GM19238 (cell line): ENCODE measurements at regions not wholly inside any gene's neighbourhood (a gene's known extent, or its start where the extent isn't known, plus 50 kb on each side); places are given as distances from the start of the nearest gene placed in this dataset.

Experiments
- DNase-seq: peaks from one replicate; pipeline ENCODE4 v3.0.0; 2011; ENCODE audit warnings: low spot score; ENCODE audit not compliant: insufficient read length

DNA sequence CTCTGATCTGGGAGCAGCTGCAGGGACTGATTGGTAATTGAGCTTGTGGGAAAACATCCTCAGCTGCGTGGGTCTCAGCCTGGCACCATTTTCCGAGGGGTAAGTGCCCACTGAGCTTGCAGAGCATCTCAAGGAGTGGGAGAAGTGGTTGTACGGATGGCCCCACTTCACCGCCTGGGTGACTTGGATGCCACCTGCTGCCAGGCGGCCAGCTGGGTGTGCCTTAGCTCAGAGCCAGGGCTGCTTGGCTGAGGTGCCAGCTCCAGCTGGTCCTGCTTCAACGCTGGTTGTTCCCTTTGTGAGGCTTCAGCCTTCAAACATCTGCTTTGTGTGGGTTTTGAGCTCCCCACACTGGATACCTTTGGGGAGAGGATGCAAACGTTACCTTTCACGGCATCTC, 482.7 kb upstream of the EEF2KMT start:
- no peak for DNase-seq

DNA sequence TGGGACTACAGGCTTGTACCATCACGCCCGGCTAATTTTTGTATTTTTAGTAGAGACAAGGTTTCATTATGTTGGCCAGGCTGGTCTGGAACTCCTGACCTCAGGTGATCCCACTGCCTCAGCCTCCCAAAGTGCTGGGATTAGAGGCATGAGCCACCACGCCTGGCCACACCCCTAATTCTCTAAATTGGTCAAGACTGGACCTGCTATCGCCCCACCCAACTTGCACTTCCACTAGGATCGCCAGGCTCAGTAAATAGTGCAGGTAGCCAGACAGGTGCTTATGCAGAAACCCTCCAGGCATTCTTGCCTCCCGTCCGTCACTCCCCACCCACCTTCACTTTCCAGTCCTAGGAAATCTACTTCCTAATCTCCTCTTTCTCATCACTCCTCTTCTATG, 481.4 kb upstream of the EEF2KMT start:
- DNase-seq, result no peak

DNA sequence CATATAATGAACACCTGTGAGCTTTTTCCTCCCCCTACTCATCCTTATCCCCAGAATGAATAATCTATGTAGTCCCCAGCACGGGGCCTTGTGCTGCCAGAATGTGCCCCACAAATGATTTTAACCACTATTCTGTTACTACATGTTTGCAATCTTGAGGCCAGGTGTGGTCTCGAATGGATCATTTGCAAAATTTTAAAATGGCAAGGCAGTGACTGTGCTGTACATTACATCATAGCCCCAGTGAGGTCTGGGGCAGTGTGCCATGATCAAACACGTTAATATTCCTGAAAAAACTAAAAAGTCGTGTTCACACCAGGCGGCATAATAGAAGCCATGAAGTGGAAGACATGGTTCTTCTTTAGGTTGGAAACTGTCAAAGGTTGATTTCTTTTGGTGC, 479.9 kb upstream of the EEF2KMT start:
- DNase-seq, result no peak

DNA sequence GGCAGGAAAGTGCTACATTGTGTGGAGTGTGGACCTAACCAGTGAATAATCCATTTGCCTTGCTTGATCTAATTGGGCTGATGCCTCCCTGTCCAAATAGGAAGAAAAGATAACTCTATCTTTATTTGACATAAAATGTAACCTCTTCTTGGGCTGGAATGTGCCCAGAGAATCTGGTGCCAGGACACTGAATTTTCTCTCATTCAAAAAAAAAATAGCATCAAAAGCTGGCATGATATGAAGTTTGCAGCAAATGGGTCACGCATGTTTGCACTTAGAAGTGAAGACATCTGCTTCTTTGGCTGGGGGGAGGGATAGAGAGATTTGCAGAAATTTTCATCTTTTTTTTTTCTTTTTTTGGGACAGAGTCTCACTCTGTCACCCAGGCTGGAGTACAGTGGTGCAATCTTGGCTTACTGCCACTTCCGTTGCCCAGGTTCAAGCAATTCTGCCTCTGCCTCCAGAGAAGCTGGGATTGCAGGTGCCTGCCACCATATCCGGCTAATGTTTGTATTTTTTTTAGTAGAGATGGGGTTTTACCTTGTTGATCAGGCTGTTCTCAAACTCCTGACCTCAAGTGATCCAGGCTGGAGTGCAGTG, 478.2 kb upstream of the EEF2KMT start:
- no peak for DNase-seq

DNA sequence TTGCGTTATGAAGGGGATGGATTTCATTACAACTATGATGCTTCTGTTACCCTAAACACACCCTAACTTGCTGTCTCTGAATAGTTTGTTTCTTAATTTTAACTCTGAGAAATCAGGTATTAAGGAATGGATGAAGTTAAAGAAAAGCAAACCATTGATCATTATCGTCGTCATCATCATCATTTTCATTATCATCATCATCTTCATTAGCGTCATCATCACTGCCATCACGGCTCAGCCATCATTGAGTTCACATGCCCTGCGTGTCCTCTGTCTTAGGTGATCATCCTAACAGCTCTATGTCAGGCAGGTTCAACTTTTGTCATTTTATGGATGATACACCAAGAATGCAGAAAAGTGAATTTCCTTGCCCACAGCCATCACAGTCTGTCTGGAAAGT, 477.5 kb upstream of the EEF2KMT start:
- no peak for DNase-seq

DNA sequence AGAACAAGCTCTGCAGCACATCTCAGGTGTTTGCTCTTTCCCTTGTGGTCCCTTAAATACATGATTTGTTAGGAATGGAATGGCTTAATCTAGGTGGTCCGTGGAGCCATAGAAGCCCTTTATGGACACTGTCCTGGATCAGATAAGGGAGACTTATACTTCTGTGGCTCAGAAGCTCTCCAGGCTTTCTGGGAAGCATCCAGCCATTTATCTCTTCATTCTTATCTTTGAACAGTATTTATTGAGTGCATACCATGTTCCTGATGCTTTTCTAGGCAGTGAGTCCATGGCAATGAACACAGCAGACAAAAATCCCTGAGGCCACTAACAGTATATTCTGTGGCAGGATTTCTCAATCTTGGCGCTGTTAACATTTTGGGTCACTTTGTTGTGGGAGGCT, 474.5 kb upstream of the EEF2KMT start:
- no peak for DNase-seq

DNA sequence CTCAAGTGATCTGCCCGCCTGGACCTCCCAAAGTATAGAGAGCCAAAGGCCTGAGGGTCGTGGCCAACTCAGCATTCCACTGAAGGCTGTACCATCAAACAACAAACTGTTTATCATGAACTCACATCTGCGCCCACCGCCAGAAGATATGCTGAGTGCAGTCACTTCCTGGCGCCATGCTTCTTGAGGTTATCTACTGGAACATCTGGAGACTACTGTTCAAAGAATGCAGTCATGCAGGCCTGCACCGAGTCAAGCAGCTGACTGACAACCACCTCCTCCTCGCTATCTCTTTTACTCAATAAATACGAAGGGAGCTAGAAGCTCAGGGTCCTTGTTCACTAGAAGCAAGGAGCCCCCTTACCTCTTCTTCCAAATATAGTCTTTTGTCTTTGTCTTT, 473.9 kb upstream of the EEF2KMT start:
- DNase-seq, result no peak

DNA sequence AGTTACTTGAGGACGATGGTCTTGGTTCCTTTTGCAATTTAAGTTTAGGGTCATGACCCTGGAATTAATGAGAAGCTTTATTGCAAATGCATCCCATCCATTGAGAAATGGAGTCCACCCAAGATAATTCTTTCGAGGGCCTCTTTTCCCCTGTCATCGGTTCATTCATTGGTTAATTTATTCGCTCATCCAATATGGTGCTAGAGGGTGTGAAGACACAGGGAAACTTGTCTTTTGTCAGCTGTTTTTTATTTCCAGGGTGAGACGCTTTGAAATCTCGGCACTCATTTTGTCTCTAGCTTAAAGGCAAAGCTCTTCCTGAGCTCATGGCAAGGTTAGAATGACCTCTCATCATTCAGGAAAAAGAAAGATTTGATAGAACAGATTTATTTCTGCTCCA, 464.2 kb upstream of the EEF2KMT start:
- no peak for DNase-seq

DNA sequence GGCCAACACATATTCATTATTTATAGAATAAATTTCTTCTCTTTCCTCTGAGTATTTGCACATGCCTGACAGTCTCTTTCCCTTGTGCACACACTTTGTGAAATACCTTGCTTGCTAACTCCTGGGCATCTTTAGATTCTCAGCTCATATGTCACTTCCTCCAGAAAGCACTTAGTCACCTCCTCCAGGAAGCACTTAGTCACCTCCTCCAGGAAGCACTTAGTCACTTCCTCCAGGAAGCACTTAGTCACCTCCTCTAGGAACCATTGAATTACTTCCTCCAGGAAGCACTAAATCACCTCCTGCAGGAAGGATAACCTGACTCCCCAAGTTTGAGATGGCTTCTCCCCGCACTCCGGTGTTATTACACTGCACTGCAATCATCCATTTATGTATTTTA, 462.5 kb upstream of the EEF2KMT start:
- DNase-seq, result no peak

DNA sequence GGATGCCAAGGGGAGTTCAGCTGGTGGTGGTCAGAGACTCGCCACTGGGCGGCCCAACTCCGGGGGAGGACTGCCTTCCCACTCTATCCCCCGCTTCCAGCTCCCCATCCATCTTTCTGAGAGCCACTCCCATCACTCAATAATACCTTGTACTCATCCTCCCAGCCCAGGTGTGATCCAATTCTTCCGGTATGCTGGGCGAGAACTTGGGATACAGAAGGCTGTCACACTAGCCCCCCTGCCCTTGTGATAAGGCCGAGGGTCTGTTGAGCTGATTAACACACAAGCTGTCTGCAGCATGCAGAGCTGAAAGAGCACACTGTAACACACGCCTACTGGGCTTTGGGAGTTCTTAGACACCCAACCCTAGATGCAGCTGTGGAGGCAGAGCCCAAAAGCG, 460.4 kb upstream of the EEF2KMT start:
- DNase-seq, result no peak

DNA sequence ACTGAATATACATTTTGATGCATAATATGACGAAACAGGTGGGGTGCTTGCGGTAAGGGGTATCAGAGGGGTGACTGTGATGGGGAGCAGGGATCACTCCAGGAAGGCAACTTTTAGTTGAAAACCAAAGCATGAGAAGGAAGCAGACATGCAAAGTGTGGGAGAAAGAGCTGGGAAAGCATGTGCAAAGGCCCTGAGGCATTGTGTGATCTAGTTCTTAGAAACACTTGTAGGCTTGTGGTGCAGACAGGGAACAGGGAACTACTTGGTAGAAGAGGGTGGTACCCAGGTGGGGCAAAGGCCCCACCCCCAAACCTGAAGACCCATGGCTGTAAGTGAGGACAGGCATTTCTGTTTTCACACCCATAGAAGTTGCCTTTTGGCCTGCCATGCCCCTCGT, 459.9 kb upstream of the EEF2KMT start:
- no peak for DNase-seq

DNA sequence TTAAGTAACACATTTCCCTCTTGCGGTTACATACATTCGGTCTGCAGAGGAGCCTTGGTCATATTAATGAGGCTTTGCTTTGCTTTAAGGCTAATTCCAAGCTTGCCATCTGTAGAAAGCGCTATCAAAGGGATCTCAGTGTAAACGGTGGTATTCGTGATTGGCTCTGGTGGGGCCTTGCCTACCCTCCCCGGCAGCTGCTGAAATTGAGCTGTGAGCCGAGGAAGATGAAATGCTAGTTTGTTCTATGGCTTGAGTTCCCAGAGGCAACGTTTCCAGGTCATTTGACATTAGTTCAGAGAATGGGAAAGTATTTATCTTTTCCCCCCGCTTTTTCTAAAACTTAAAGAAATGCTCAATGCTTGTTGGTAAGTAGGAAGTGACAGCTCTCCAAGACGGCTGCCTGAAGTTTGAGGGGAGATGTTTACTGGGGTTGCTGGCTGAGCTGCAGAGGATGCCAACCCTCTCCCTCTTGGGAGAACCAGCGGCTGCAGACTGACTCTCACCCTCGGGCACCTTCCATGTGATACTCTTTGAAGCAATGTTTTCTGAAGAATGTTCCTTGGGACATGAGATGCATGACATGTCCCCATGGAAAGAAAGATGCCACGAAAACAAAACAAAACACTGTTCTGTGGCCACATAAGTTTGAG, 458.7 kb upstream of the EEF2KMT start:
- no peak for DNase-seq

DNA sequence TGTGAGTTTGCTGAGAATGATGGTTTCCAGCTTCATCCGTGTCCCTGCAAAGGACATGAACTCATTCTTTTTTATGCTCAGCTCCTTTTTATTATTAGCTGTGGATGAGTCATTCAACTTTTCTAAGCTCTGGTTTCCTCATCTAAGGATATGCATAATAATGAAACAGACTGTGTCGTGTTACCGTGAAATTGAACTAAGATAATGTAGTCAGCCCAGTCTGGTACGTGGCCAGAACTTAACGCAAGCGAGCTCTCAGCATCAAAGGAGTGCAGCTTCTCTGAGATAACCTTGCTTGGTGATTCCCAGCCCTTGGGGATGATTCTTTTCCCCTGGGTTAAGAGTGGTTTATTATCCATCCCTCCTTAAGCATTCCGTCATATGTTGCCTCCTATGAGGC, 454.3 kb upstream of the EEF2KMT start:
- DNase-seq, result no peak

DNA sequence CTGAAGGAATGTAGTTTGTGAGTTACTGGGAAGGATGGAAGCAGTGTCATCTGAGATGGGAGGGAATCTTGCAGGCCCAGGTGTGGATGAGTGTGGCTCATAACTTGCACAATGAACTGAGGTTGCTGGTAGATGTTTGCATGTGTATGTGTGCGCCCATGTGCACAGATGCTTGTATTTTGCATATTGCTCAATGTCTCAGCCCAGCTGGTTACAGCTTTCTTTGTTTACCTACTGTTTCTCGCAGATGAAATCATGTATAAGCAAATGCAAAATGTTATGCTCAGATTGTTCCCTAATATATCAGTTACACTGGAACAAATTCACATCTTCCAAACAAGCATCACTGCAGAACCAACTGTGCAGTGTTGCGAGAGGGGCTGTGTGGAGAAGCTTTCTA, 452.2 kb upstream of the EEF2KMT start:
- no peak for DNase-seq

DNA sequence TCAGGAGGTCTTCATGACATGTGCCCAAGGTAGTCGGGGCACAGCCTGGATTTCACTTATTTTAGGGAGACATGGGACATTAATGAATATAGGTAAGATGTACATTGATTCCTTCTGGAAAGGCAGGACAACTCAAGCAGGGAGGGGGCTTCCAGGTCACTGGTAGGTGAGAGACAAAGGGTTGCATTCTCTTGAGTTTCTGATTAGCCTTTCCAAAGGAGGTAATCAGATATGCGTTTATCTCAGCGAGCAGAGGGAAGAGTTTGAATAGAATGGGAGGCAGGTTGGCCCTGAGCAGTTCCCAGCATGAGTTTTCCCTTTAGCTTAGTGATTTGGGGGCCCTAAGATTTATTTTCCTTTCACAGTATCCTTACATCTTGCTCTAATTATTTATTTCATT, 443.8 kb upstream of the EEF2KMT start:
- no peak for DNase-seq

DNA sequence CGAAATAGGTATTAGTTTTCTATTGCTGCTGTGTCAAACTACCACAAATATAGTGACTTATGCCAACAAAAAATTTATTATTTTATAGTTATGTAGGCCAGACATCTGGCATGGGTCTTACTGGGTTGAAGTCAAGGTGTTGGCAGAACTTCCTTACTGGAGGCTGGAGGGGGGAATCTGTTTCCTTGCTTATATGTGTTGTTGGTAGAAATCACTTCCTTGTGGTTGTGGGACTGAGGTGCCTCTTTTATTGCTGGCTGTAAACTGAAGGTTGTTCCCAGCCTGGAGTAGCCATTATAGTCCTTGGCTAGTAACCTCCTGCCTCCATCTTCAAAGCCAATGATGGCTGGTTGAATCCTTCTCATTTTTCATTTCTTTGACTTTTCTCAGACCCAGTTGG, 439.8 kb upstream of the EEF2KMT start:
- no peak for DNase-seq

DNA sequence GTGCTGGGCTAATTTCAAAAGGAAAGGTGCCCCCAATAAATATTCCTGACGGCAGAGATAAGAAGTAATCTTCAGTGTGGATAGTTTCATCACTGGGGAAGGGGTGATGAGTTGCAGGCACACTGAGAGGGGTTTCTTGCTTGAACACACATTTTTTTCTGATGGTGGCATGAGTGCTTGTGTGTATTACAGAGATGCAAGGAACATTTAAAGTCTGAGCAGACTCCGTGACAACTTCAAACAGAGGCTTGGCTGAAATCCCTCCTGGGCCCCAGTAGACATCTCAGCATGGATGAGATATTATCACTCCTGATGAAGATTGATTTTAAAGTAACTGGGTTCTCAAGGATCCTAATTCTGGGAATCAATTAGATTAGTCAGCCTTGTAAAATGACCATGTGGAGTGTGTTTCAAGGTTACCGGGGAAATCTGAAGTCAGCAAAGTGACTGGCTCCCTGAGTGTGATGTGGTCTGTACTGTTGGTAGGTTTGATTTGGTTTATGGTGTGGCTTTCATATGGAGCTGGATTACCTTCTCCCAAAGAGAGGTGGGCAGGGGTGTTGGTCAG, 435.8 kb upstream of the EEF2KMT start:
- no peak for DNase-seq

DNA sequence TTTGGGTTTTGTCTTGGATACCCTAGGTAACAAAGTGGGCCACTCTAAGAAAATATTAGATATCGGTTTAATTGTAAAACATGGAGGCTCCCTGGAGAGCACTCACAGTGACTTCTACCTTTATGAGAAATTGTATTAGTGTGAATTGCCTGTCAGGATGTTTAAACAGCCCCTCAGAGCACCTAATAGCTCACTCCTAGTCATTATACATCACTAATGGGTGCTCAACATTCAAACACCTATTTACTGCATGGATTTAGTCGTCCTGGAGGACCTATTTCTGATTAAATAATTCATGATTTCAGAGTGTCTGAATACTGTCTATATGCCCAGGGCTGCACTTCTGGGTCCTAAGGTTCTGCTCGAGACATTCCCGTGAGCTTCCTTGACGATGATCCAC, 430.2 kb upstream of the EEF2KMT start:
- DNase-seq, result no peak

DNA sequence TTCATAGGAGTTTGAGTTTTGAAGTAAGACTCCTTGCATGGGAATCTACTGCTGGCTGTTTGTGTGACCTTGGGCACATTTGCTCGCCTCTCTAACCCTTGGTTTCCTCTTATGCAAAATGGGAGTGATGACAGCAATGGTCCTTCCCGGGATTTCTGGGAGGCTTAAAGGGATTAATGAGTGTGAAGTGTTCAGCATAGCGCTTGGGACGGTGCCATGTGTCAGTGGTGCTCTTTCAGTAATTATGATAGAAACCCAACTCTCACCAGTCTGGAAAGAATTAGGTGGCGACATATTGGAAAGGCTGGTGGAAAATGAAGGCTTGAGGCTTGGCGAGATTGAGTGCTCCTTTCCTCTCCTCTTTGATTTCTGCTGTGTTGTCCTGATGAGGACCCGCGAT, 429.2 kb upstream of the EEF2KMT start:
- DNase-seq, result no peak

DNA sequence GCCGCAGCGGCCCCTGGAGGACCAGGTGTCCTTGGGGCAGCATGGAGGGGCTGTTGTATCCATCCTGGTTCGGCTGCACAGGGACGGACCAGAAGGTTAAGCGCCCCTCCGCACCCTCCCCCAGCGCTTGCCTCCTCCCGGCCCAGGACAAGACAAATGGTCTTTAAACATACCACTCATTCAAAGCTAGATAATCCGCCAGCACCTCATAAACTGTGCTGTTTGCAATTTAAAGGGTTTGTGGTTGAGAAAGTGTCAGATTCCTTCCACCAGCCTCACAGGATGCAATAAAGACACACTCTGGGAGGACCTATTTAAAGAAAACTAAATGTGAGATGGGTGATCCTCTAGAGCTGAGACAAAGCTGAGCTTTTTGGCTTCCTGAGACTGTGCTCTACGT, 426.2 kb upstream of the EEF2KMT start:
- no peak for DNase-seq

DNA sequence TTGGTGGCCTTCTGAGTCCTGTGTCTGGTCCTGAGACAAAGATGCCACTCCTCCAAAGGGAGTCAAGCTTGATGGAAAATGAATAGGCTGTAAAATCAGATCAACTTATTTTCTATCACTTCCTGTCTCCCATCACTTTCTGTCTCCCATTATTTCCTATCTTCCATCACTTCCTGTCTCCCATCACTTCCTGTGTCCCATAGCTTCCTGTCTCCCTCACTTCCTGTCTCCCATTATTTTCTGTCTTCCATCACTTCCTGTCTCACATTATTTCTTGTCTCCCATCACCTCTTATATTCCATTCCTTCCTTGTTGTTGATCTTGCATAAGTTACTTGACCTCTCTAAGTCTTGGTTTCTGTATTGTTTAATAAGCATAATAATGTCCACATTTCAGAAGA, 418.5 kb upstream of the EEF2KMT start:
- DNase-seq, result no peak

DNA sequence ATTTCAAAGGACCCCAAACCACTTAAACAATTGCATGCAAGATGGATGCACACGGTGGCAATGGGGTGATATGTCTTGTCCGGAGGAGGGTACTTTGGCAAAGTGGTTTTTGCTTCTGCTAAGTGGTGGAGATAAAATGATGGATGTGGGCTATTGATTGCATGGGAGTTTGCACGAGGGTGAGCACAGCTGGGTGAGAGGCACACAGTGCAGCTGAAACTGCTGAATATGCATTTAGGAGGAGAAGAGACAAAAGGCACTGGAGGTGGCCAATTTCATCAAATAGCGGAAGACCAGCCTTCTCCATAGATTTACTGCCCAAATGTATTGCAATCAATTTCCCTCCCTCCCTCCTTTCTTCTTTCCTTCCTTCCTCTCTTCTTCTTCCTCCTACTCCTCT, 414.4 kb upstream of the EEF2KMT start:
- no peak for DNase-seq

DNA sequence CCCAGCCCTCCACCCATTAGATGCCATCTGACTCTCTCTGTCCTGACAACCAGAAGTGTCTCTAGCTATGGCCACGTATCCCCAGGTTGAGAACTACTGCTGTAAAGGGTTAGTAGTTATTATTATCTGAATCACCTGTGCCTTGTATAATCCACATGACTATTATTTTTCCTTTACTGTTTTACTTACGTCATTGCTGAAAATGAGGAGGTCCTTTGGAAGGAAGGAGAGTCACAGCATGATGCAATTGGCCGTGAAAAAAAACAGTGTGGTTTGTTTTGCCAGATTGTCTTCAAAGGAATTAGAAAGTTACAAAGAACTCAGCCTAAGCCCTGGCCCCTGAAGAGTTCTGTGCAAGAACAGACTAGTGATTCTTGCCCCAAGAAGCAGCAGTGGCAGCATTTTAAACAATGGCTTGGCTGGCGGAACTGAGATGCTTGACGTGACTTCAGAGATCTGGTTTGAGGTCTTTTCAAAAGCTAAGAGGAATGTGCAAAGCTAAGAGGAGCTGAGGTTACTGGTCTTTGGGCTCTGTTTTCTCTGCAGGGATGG, 413.3 kb upstream of the EEF2KMT start:
- no peak for DNase-seq
